ENCODE measurements at regions not wholly inside any gene's neighbourhood (a gene's known extent, or its start where the extent isn't known, plus 50 kb on each side); places are given as distances from the start of the nearest gene placed in this dataset.

DNA sequence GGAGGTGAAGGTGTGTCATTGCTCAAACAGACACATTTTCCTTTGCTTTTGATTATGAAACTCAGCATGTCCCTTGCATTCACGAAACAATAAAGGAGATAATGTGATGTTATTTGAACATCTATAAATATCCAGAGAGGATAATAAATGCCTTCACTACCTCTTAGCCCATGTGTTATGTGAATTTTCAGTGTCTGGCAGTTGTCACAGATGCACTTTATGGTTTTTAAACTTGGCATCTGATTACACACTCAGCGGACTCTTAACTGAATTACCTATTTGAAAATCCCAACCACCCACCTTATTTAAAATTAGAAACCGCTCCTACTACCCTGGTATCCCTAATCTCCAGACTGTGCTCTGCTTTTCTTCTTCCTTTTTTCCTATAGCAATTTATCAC is 254.2 kb downstream of the COG6 start (continued):
- TF ChIP-seq NFYB (IDR thresholded peaks at IDR 0.05; ENCODE audit: insufficient read depth, low read depth, low read length), result no peak

DNA sequence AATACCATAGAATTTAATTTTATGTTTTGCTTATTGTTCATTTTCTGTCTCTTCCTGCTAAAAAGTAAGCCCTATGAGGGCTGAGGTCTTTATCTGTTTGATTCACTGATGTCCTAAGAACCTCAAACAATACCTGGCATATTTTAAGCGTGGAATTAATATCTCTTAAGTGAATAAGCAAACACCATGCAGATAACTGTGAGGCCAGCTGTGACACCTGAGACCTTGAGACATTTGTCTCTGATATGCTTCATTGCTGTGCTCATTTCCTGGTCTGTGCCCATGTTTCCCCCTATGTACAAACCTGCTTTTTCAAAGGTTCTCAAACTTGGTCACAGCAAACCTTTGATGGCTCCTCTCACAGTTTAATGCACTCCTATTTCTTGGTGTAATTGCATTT is 254.6 kb downstream of the COG6 start:
- in situ Hi-C loops (cut with MboI), result no loop called here
- Histone ChIP-seq H3K36me3 (ENCODE audit: control insufficient read depth in 2 of 2, insufficient read depth in 2 of 2, low read length in 1 of 2) (no peaks in the 10 kb centered on the region), H3K4me3 (no peak overlapping the region), H2AFZ (ENCODE audit: control insufficient read depth, low read depth, low read length) (no peak overlapping the region), H4K20me1 (ENCODE audit: control insufficient read depth, insufficient read depth) (no peaks in the 10 kb centered on the region), H3K79me2 (ENCODE audit: control insufficient read depth, insufficient read depth, low read length) (no peaks in the 10 kb centered on the region), H3K9ac (ENCODE audit: control insufficient read depth, insufficient read depth, low read length) (no peak overlapping the region), H3K4me2 (ENCODE audit: control insufficient read depth, insufficient read depth) (no peak overlapping the region), H3K4me1 (ENCODE audit: control insufficient read depth, insufficient read depth, low read length) (no peaks in the 10 kb centered on the region), H3K27me3 (replicated peaks in 1 of 2; ENCODE audit: control insufficient read depth in 2 of 2, insufficient read depth in 2 of 2, low read length in 1 of 2) (no peaks in the 10 kb centered on the region), H3K27ac (ENCODE audit: control insufficient read depth, insufficient read depth) (no peak overlapping the region), H3K9me3 (replicated peaks; ENCODE audit: control insufficient read depth, insufficient read depth, low read length) (no peaks in the 10 kb centered on the region)
- no peak for DNase-seq (ENCODE audit: low read depth, low spot score)
- intact Hi-C loops (cut with micrococcal nuclease; ENCODE audit: unreplicated experiment), result no loop called here
- no TSS peak for BruUV-seq (replicated peaks)
- 61% methylated on average over 1 of the region's 1 CpG for WGBS (ENCODE audit: insufficient coverage, insufficient replicate concordance, low lambda C conversion rate, missing lambda C conversion rate)
- no peak for ATAC-seq
- ChIA-PET SMC1A (ENCODE audit: uncharacterized antibody, unreplicated experiment) (no interaction called here), POLR2A (no interaction called here), RAD21 (ENCODE audit: unreplicated experiment) (no interaction called here), CTCF (no interaction called here)
- FAIRE-seq, result no peak
- no peak for TF ChIP-seq RELA (IDR thresholded peaks at IDR 0.05; ENCODE audit: borderline replicate concordance, partially characterized antibody)
- no peak for TF ChIP-seq TCF3 (IDR thresholded peaks at IDR 0.05; ENCODE audit: borderline replicate concordance, insufficient read depth, low read depth, low read length)
- no peak for TF ChIP-seq CBX3 (IDR thresholded peaks at IDR 0.05; ENCODE audit: borderline replicate concordance, low read depth)
- no peak for TF ChIP-seq ATF7 (IDR thresholded peaks at IDR 0.05; ENCODE audit: low read depth)
- TF ChIP-seq ZNF274 (IDR thresholded peaks at IDR 0.05; ENCODE audit: insufficient read depth, insufficient read length), result no peak
- TF ChIP-seq GABPA (IDR thresholded peaks at IDR 0.05; ENCODE audit: low read depth), result no peak
- TF ChIP-seq FOS (IDR thresholded peaks at IDR 0.05; ENCODE audit: borderline replicate concordance, extremely low read depth, insufficient read length), result no peak
- TF ChIP-seq MTA2 (IDR thresholded peaks at IDR 0.05; ENCODE audit: low read depth), result no peak
- TF ChIP-seq ZZZ3 (IDR thresholded peaks at IDR 0.05; ENCODE audit: control insufficient read depth, insufficient read length, low read depth), result no peak
